ENCODE measurements at regions not wholly inside any gene's neighbourhood (a gene's known extent, or its start where the extent isn't known, plus 50 kb on each side); places are given as distances from the start of the nearest gene placed in this dataset.

DNA sequence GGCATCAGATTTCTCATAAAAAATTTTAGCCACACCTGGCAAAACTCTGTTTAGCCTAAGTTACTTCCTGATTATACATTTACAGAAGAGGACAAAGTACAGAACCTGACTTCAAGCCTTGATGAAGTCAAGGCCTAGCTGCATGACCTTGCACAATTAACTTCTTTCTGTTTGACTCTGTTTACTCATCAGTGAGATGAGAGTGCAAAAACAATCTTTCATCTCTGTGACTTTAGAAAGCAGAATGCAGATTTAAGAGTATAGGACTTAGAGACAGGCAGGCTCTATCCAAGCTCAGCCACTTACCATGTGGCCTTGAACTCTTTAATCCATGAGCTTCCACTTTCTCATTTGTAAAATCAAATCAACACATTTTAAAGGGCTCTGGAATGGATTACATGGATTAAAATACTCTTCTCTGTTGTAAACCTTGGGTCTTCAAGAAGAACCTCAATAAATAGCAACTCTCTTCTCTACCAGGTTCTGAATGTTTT lies 1178.9 kb downstream of the FLRT2 start (continued):
- no peak for TF ChIP-seq ZNF768 (CRISPR knock-in tag; IDR thresholded peaks at IDR 0.05)
- no peak for TF ChIP-seq WIZ (CRISPR knock-in tag; IDR thresholded peaks at IDR 0.05)
- TF ChIP-seq NKX3-1 (CRISPR knock-in tag; IDR thresholded peaks at IDR 0.05), result no peak
- TF ChIP-seq UBTF (CRISPR knock-in tag; IDR thresholded peaks at IDR 0.05), result no peak
- TF ChIP-seq SRSF4 (IDR thresholded peaks at IDR 0.05; ENCODE audit: low read depth, low read length, poor library complexity, severe bottlenecking), result no peak
- TF ChIP-seq JUND (CRISPR knock-in tag; IDR thresholded peaks at IDR 0.05), result 0 out of 2 replicates have a peak, but pooled peaks have one; percentile 14
- TF ChIP-seq ZMAT3 (CRISPR knock-in tag; conservative IDR thresholded peaks at IDR 0.05), result no peak; the same call in 1 of the 2 replicates
- TF ChIP-seq, protein P1, sequence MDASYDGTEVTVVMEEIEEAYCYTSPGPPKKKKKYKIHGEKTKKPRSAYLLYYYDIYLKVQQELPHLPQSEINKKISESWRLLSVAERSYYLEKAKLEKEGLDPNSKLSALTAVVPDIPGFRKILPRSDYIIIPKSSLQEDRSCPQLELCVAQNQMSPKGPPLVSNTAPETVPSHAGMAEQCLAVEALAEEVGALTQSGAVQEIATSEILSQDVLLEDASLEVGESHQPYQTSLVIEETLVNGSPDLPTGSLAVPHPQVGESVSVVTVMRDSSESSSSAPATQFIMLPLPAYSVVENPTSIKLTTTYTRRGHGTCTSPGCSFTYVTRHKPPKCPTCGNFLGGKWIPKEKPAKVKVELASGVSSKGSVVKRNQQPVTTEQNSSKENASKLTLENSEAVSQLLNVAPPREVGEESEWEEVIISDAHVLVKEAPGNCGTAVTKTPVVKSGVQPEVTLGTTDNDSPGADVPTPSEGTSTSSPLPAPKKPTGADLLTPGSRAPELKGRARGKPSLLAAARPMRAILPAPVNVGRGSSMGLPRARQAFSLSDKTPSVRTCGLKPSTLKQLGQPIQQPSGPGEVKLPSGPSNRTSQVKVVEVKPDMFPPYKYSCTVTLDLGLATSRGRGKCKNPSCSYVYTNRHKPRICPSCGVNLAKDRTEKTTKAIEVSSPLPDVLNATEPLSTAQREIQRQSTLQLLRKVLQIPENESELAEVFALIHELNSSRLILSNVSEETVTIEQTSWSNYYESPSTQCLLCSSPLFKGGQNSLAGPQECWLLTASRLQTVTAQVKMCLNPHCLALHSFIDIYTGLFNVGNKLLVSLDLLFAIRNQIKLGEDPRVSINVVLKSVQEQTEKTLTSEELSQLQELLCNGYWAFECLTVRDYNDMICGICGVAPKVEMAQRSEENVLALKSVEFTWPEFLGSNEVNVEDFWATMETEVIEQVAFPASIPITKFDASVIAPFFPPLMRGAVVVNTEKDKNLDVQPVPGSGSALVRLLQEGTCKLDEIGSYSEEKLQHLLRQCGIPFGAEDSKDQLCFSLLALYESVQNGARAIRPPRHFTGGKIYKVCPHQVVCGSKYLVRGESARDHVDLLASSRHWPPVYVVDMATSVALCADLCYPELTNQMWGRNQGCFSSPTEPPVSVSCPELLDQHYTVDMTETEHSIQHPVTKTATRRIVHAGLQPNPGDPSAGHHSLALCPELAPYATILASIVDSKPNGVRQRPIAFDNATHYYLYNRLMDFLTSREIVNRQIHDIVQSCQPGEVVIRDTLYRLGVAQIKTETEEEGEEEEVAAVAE (CRISPR knock-in tag; IDR thresholded peaks at IDR 0.05; ENCODE audit: borderline replicate concordance), result peak; percentile 61; the same call in 1 of the 2 replicates
- TF ChIP-seq ZNF354B (CRISPR knock-in tag; IDR thresholded peaks at IDR 0.05), result no peak
- TF ChIP-seq, protein P2, sequence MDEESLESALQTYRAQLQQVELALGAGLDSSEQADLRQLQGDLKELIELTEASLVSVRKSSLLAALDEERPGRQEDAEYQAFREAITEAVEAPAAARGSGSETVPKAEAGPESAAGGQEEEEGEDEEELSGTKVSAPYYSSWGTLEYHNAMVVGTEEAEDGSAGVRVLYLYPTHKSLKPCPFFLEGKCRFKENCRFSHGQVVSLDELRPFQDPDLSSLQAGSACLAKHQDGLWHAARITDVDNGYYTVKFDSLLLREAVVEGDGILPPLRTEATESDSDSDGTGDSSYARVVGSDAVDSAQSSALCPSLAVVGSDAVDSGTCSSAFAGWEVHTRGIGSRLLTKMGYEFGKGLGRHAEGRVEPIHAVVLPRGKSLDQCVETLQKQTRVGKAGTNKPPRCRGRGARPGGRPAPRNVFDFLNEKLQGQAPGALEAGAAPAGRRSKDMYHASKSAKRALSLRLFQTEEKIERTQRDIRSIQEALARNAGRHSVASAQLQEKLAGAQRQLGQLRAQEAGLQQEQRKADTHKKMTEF (CRISPR knock-in tag; IDR thresholded peaks at IDR 0.05), result peak; percentile 95
- TF ChIP-seq ZNF260 (CRISPR knock-in tag; IDR thresholded peaks at IDR 0.05; ENCODE audit: borderline replicate concordance, low read depth), result no peak
- TF ChIP-seq CENPX (CRISPR knock-in tag; IDR thresholded peaks at IDR 0.05), result no peak
- TF ChIP-seq ZSCAN12 (CRISPR knock-in tag; IDR thresholded peaks at IDR 0.05), result no peak
- no peak for TF ChIP-seq ZNF891 (CRISPR knock-in tag; IDR thresholded peaks at IDR 0.05)
- peak; percentile 95 for TF ChIP-seq RCOR2 (CRISPR knock-in tag; IDR thresholded peaks at IDR 0.05)
- no peak for TF ChIP-seq ZNF737 (CRISPR knock-in tag; IDR thresholded peaks at IDR 0.05; ENCODE audit: borderline replicate concordance)
- TF ChIP-seq ZNF672 (CRISPR knock-in tag; IDR thresholded peaks at IDR 0.05), result no peak
- TF ChIP-seq FUBP1 (CRISPR knock-in tag; IDR thresholded peaks at IDR 0.05; ENCODE audit: borderline replicate concordance), result no peak
- TF ChIP-seq ZBTB38 (CRISPR knock-in tag; IDR thresholded peaks at IDR 0.05), result no peak
- no peak for TF ChIP-seq ATM (IDR thresholded peaks at IDR 0.05; ENCODE audit: borderline replicate concordance)
